HepG2 (cell line): ENCODE measurements at regions not wholly inside any gene's neighbourhood (a gene's known extent, or its start where the extent isn't known, plus 50 kb on each side); places are given as distances from the start of the nearest gene placed in this dataset.

Experiments
- BCL6 ChIP-seq: IDR thresholded peaks from 2 replicates; pipeline ENCODE4 v1.6.1; 2016; ENCODE audit warnings: missing genetic modification reagents, missing compliant biosample characterization
- CHD4 ChIP-seq: fragments of 200-600 bp; sonication (generic); IDR thresholded peaks from 2 replicates; pipeline ENCODE4 v1.7.0; 2017; ENCODE audit warnings: mild to moderate bottlenecking, low read length, borderline replicate concordance
- POLR2G ChIP-seq: fragments of 200-400 bp; formaldehyde crosslinking; IDR thresholded peaks from 2 replicates; pipeline ENCODE4 v1.6.1; 2018; ENCODE audit warnings: mild to moderate bottlenecking, low read depth, low read length, moderate library complexity
- SKIL ChIP-seq: sonication (generic); formaldehyde crosslinking; IDR thresholded peaks from 2 replicates; pipeline ENCODE4 v1.8.0; 2022; ENCODE audit warnings: missing genetic modification reagents, mild to moderate bottlenecking, moderate library complexity, borderline replicate concordance
- TCF7L2 ChIP-seq: IDR thresholded peaks from 2 replicates; pipeline ENCODE4 v1.6.1; 2011; ENCODE audit warnings: mild to moderate bottlenecking, low read depth, low read length, moderate library complexity
- ZNF205 ChIP-seq: IDR thresholded peaks from 2 replicates; pipeline ENCODE4 v1.6.1; 2018; ENCODE audit warnings: missing biosample characterization, missing genetic modification reagents
- ZNF274 ChIP-seq: sonication (generic); formaldehyde crosslinking; IDR thresholded peaks from 2 replicates; pipeline ENCODE4 v1.5.1; 2020; ENCODE audit warnings: mild to moderate bottlenecking, missing genetic modification reagents
- ZNF615 ChIP-seq: sonication (generic); formaldehyde crosslinking; IDR thresholded peaks from 2 replicates; pipeline ENCODE4 v1.5.0; 2020; ENCODE audit warnings: mild to moderate bottlenecking, missing genetic modification reagents, borderline replicate concordance
- ZNF724P ChIP-seq: sonication (generic); formaldehyde crosslinking; IDR thresholded peaks from 2 replicates; pipeline ENCODE4 v1.8.0; 2022; ENCODE audit warnings: missing genetic modification reagents, borderline replicate concordance
- TF ChIP-seq, protein P1 (sequence below): sonication (generic); formaldehyde crosslinking; IDR thresholded peaks from 2 replicates; pipeline ENCODE4 v1.5.0; 2020; ENCODE audit warnings: mild to moderate bottlenecking, missing genetic modification reagents, moderate library complexity
- TF ChIP-seq, protein P2 (sequence below): sonication (generic); formaldehyde crosslinking; IDR thresholded peaks from 2 replicates; pipeline ENCODE4 v1.8.0; 2023; ENCODE audit warnings: mild to moderate bottlenecking, missing genetic modification reagents

DNA sequence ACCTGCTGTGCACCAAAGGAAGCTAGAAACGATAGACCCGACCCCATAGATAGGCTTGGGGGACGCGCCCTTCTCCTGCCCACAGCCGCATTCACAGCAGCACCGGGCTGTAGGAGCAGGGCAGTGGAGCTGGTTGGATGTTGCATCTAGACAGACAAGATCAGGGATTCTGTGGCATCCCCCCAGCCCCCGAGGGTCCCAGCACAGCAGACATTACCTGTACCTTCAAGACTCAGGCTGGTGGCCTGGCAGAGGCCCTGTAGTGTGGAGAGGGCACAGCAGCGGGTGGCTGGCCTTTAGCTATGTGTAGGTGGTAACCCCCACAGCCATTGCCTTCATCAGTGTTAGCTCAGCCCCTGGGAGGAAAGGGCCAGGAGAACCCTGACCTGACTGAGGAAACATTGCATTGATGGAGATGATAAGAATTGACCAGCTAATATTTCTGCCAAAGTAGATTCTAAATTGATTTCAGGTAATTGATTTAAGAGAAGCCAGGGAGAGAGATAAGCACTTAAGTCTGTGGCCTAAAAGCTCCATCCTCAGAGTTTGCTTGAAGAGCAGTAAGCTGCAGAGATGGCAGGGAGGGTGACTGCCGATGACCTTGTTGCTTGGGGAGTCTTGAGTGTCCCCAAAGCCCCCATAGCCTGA, 269.4 kb downstream of the TLE3 start:
- TF ChIP-seq ZNF615, result no peak
- TF ChIP-seq ZNF724P (CRISPR knock-in tag), result no peak
- no peak for TF ChIP-seq CHD4
- TF ChIP-seq, protein P1, sequence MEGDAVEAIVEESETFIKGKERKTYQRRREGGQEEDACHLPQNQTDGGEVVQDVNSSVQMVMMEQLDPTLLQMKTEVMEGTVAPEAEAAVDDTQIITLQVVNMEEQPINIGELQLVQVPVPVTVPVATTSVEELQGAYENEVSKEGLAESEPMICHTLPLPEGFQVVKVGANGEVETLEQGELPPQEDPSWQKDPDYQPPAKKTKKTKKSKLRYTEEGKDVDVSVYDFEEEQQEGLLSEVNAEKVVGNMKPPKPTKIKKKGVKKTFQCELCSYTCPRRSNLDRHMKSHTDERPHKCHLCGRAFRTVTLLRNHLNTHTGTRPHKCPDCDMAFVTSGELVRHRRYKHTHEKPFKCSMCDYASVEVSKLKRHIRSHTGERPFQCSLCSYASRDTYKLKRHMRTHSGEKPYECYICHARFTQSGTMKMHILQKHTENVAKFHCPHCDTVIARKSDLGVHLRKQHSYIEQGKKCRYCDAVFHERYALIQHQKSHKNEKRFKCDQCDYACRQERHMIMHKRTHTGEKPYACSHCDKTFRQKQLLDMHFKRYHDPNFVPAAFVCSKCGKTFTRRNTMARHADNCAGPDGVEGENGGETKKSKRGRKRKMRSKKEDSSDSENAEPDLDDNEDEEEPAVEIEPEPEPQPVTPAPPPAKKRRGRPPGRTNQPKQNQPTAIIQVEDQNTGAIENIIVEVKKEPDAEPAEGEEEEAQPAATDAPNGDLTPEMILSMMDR (CRISPR knock-in tag), result no peak
- no peak for TF ChIP-seq ZNF205
- no peak for TF ChIP-seq ZNF274 (CRISPR knock-in tag)
- TF ChIP-seq, protein P2, sequence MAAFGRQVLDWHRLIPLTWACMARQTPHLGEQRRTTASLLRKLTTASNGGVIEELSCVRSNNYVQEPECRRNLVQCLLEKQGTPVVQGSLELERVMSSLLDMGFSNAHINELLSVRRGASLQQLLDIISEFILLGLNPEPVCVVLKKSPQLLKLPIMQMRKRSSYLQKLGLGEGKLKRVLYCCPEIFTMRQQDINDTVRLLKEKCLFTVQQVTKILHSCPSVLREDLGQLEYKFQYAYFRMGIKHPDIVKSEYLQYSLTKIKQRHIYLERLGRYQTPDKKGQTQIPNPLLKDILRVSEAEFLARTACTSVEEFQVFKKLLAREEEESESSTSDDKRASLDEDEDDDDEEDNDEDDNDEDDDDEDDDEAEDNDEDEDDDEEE (CRISPR knock-in tag), result no peak
- no peak for TF ChIP-seq SKIL
- no peak for TF ChIP-seq TCF7L2
- no peak for TF ChIP-seq POLR2G
- no peak for TF ChIP-seq BCL6
